ENCODE measurements at regions not wholly inside any gene's neighbourhood (a gene's known extent, or its start where the extent isn't known, plus 50 kb on each side); places are given as distances from the start of the nearest gene placed in this dataset.

GRCh38 chrX:22664826-22665225 lies 334.9 kb upstream of the DDX53 start:
- DNase-seq (ENCODE audit: low spot score), result no peak

DNA sequence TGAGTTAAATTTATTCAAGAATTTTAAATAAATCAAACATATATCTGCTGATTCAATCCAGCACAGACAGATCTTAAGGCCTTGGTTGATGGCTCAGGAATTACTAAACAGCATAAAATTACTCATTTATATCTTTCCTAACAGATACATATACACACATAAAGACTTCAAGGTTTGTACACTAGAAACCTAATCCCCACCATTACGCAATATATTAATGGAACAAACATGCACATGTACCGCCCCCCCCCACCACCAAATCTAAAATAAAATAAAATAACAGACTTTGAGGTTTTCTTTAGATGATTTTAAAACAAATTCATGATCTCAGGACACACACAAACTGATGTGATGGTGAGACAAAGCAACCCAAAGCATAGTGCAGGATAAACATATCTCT lies 333.9 kb upstream of the DDX53 start:
- DNase-seq (ENCODE audit: low spot score), result no peak

DNA sequence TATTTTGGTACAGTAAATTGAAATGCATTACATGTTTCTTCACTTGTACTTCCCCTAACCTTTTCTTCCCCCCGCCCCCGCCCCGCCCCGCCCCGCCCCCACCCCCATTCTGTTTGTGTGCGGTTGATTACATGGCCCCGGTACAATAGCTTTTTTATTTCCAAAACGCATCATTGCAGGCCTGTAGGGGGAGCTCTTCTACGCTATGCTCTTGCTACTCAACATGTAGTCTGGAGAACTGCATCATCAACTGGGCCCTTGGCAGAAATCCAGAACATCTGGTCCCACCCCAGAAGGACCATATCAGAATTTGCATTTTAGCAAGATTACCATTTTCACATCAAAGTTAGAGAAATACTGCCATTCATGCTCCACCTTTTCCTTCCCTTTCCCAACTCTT lies 333.3 kb upstream of the DDX53 start:
- peak; percentile 2 for DNase-seq (ENCODE audit: low spot score)

- DNase-seq (ENCODE audit: low spot score), result no peak
Observed at GRCh38 chrX:22674932-22675331, 324.8 kb upstream of the DDX53 start.

GRCh38 chrX:22686138-22686541 lies 313.6 kb upstream of the DDX53 start:
- no peak for DNase-seq (ENCODE audit: low spot score)

- peak; percentile 19 for DNase-seq (ENCODE audit: low spot score)
Observed at GRCh38 chrX:22689290-22689689, 310.5 kb upstream of the DDX53 start.

- DNase-seq (ENCODE audit: low spot score), result no peak
Observed at GRCh38 chrX:22690116-22690515, 309.6 kb upstream of the DDX53 start.

- DNase-seq (ENCODE audit: low spot score), result no peak
Observed at GRCh38 chrX:22691966-22692565, 307.7 kb upstream of the DDX53 start.

- DNase-seq (ENCODE audit: low spot score), result no peak
Observed at GRCh38 chrX:22698151-22698550, 301.6 kb upstream of the DDX53 start.

DNA sequence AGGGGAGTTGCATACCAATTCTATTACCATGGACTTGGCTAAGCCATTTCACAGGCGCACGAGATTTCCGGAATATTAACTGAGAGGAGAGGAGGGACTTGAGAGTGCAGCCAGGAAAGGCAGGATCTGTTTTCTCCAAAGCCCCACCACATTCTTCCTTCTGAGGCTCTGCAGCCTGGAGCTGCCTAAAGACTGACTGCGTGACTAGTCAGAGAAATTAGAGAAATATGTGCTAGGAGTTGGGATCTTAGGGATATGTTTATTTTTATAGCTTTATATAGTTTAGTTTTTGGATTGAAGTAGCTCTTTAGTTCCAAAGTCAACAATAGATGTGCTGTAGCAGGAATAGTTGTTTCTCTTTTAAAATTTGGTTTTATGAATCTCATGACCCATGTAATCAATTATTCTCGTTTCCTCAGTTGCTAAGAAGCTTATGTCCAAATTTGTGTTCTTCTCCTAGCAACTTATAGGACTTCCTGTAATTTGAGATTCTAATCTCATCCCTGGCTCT lies 300.1 kb upstream of the DDX53 start:
- peak; percentile 8 for DNase-seq (ENCODE audit: low spot score)

- no peak for DNase-seq (ENCODE audit: low spot score)
Observed at GRCh38 chrX:22712942-22713341, 286.8 kb upstream of the DDX53 start.

GRCh38 chrX:22730542-22730941 lies 269.2 kb upstream of the DDX53 start:
- no peak for DNase-seq (ENCODE audit: low spot score)

GRCh38 chrX:22737541-22737940 lies 262.2 kb upstream of the DDX53 start:
- DNase-seq (ENCODE audit: low spot score), result no peak

DNA sequence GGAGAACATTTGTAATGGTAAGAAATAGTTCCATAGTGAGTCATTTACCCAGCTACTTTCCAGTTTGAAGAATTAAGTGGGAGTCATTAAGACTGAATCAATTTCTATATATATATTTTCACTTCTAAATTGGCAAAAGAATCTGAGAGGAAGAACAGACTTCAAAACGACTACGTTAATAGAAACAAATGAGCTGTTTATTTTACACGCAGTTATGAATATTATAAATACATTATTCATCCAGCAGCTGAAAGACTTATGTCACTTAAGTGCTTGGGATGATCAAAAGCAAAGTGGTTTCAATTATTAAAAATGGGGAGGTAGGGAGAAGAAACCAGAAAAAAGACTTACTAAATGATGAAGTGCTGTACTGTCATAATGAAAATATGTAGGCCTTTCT lies 260.5 kb upstream of the DDX53 start:
- peak; percentile 6 for DNase-seq (ENCODE audit: low spot score)

- no peak for DNase-seq (ENCODE audit: low spot score)
Observed at GRCh38 chrX:22740836-22741235, 258.9 kb upstream of the DDX53 start.

DNA sequence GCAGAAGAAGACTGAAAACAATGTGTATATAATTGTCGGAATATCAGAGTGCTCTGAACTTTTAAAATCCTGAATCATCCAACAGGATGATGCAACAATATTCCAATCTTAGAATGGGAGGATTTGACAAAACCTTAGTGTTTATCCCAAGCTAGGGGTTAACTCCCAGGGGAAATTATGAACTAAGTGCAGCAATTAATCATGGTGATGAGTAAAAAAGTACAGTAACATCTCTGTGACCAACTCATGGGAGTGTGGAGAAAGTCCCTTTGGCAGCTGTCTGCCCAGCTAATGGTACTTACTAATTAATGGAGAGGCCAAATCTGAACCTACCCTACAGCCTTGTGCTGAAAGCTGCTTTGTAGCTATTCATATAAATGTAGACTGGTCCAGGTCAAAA lies 257.6 kb upstream of the DDX53 start:
- DNase-seq (ENCODE audit: low spot score), result peak; percentile 21

DNA sequence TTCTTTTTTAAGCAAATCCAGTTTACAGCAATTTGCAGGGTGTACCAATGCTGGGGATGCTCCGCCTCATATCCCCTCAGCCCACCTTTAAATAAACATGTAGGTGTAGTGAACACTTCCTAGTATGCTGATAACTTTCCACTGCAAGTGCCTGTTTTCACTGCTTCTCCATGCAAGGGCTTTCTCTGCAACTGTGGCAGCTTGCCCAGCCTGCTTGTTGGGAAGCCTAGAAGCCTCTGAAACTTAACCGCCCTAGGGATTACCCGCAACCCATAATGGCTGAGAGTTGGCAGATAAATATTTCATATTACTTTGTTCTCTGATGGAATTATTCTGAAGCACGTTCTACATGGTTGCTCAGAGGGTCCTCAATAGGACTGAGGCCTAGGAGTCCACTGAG lies 253.7 kb upstream of the DDX53 start:
- no peak for DNase-seq (ENCODE audit: low spot score)

- DNase-seq (ENCODE audit: low spot score), result peak; percentile 29
Observed at GRCh38 chrX:22748093-22748999, 251.4 kb upstream of the DDX53 start.

GRCh38 chrX:22758807-22759481 lies 240.8 kb upstream of the DDX53 start:
- DNase-seq (ENCODE audit: low spot score), result no peak

GRCh38 chrX:22760513-22761057 lies 239.2 kb upstream of the DDX53 start:
- DNase-seq (ENCODE audit: low spot score), result no peak

- DNase-seq (ENCODE audit: low spot score), result no peak
Observed at GRCh38 chrX:22788221-22788620, 211.5 kb upstream of the DDX53 start.

DNA sequence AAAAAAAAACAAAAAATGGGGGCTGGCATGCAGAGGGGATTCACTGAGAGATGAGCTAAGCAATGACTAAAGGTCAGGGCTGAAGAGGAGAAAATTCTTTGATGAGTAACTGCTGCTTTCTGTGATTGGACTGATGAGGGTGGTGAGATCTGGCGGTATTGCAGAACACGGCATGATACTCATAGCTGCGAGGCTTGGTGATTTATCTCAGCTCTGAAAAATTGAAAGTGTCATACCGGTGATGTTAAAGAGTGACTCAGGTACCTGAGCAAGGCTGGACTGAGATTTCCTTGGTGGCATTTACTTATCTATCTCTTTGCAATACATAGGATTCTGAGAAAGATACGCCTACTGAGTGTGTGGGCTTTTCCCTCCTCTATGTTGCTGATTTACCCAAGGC lies 204.1 kb upstream of the DDX53 start:
- DNase-seq (ENCODE audit: low spot score), result no peak

- DNase-seq (ENCODE audit: low spot score), result peak; percentile 58
Observed at GRCh38 chrX:22800360-22800759, 199.4 kb upstream of the DDX53 start.

All from GM03348 (cell line).